MCF 10A (cell line): ENCODE measurements at regions not wholly inside any gene's neighbourhood (a gene's known extent, or its start where the extent isn't known, plus 50 kb on each side); places are given as distances from the start of the nearest gene placed in this dataset.

Experiments used
- BruUV-seq: library from RNA; stranded (reverse); fragments of 400-500 nt; replicated peaks from 2 replicates; lab custom pipeline; 2021; lab: Mats Ljungman, UMichigan
- CTCF ChIA-PET: fragments of 300-600 bp; sonication (Branson Sonifier 250); formaldehyde crosslinking; extraction: SDS; loops from one replicate; lab custom pipeline; 2021; ENCODE audit warnings: antibody characterized with exemption, inconsistent platforms; lab: Yijun Ruan, JAX
- POLR2A ChIA-PET: fragments of 300-600, 350-650 bp; sonication (Branson Sonifier 250); formaldehyde crosslinking; extraction: SDS; loops from one replicate; lab custom pipeline; 2020; ENCODE audit warnings: antibody characterized with exemption, inconsistent platforms; lab: Yijun Ruan, JAX
- DNase-seq: peaks from one replicate; pipeline ENCODE4 v3.0.0-alpha.2; 2018; ENCODE audit not compliant: unreplicated experiment
- H3K27ac Mint-ChIP-seq: one replicate; pipeline ENCODE4 v1.8.0; 2022; ENCODE audit warnings: mild to moderate bottlenecking, low read depth, mixed read lengths; ENCODE audit not compliant: unreplicated experiment
- H3K27me3 Mint-ChIP-seq: one replicate; pipeline ENCODE4 v1.8.0; 2022; ENCODE audit warnings: mixed read lengths; ENCODE audit not compliant: insufficient read depth, unreplicated experiment
- H3K36me3 Mint-ChIP-seq: one replicate; pipeline ENCODE4 v1.8.0; 2022; ENCODE audit warnings: mild to moderate bottlenecking, moderate library complexity, mixed read lengths; ENCODE audit not compliant: insufficient read depth, unreplicated experiment
- H3K4me1 Mint-ChIP-seq: one replicate; pipeline ENCODE4 v1.8.0; 2022; ENCODE audit warnings: mixed read lengths; ENCODE audit not compliant: insufficient read depth, unreplicated experiment
- H3K4me3 Mint-ChIP-seq: one replicate; pipeline ENCODE4 v1.8.0; 2022; ENCODE audit warnings: mild to moderate bottlenecking, moderate library complexity, mixed read lengths; ENCODE audit not compliant: unreplicated experiment
- H3K9me3 Mint-ChIP-seq: one replicate; pipeline ENCODE4 v1.8.0; 2022; ENCODE audit warnings: mixed read lengths; ENCODE audit not compliant: unreplicated experiment
- CTCF ChIP-seq: fragments of 200-600 bp; IDR thresholded peaks from one replicate; pipeline ENCODE4 v1.8.0; 2022; ENCODE audit warnings: antibody characterized with exemption, mild to moderate bottlenecking; ENCODE audit not compliant: unreplicated experiment
- intact Hi-C: fragments of 100-400 bp; cut with micrococcal nuclease; formaldehyde crosslinking; loops from 2 replicates; pipeline ENCODE4 v1.14.1; 2022

GRCh38 chr12:113676117-113676516 lies 204.4 kb upstream of the LHX5 start:
- ChIA-PET POLR2A (no interaction called here), CTCF (interaction anchor here (1.0 kb wide), 1 partner anchor 70 kb away, joined by 3 read pairs; no protein-coding TSS in a partner anchor)
- intact Hi-C loops: no loop called here
- no peak for TF ChIP-seq CTCF
- Mint-ChIP-seq H3K4me1 (no peaks in the 10 kb centered on the region), H3K4me3 (no peak overlapping the region), H3K27ac (no peak overlapping the region), H3K27me3 (peaks cover 57% of the 10 kb centered on the region), H3K36me3 (no peaks in the 10 kb centered on the region), H3K9me3 (peaks cover 3% of the 10 kb centered on the region)
- no TSS peak for BruUV-seq
- DNase-seq: no peak

GRCh38 chr12:113674996-113675395 lies 203.3 kb upstream of the LHX5 start:
- H3K9me3 Mint-ChIP-seq: no peaks in the 10 kb centered on the region
- no peak for DNase-seq
- peaks cover 54% of the 10 kb centered on the region for H3K27me3 Mint-ChIP-seq
- BruUV-seq: no TSS peak
- TF ChIP-seq CTCF: no peak
- ChIA-PET CTCF (interaction anchor here (0.6 kb wide), 1 partner anchor 22 kb away, joined by 3 read pairs; no protein-coding TSS in a partner anchor), POLR2A (no interaction called here)
- H3K27ac Mint-ChIP-seq: no peak overlapping the region
- intact Hi-C loops: no loop called here
- H3K4me1 Mint-ChIP-seq: no peaks in the 10 kb centered on the region
- H3K36me3 Mint-ChIP-seq: no peaks in the 10 kb centered on the region
- no peak overlapping the region for H3K4me3 Mint-ChIP-seq

- intact Hi-C loops: no loop called here
- ChIA-PET POLR2A (no interaction called here), CTCF (no interaction called here)
- Mint-ChIP-seq H3K4me1 (no peaks in the 10 kb centered on the region), H3K27ac (no peak overlapping the region), H3K36me3 (no peaks in the 10 kb centered on the region), H3K27me3 (peaks cover 60% of the 10 kb centered on the region), H3K4me3 (no peak overlapping the region), H3K9me3 (no peaks in the 10 kb centered on the region)
- TF ChIP-seq CTCF: no peak
- DNase-seq: no peak
- BruUV-seq: no TSS peak
Measured at GRCh38 chr12:113674302-113674701, 202.6 kb upstream of the LHX5 start.

- ChIA-PET CTCF (no interaction called here), POLR2A (interaction anchor here (0.6 kb wide), 1 partner anchor 1013 kb away, joined by 3 read pairs; no protein-coding TSS in a partner anchor)
- Mint-ChIP-seq H3K9me3 (no peaks in the 10 kb centered on the region), H3K27ac (no peak overlapping the region), H3K36me3 (no peaks in the 10 kb centered on the region), H3K27me3 (peaks cover 60% of the 10 kb centered on the region), H3K4me3 (no peak overlapping the region), H3K4me1 (no peaks in the 10 kb centered on the region)
- no TSS peak for BruUV-seq
- no peak for TF ChIP-seq CTCF
- intact Hi-C loops: no loop called here
- no peak for DNase-seq
Measured at GRCh38 chr12:113673458-113674238, 202.0 kb upstream of the LHX5 start.
